ENCODE measurements at regions not wholly inside any gene's neighbourhood (a gene's known extent, or its start where the extent isn't known, plus 50 kb on each side); places are given as distances from the start of the nearest gene placed in this dataset.

DNA sequence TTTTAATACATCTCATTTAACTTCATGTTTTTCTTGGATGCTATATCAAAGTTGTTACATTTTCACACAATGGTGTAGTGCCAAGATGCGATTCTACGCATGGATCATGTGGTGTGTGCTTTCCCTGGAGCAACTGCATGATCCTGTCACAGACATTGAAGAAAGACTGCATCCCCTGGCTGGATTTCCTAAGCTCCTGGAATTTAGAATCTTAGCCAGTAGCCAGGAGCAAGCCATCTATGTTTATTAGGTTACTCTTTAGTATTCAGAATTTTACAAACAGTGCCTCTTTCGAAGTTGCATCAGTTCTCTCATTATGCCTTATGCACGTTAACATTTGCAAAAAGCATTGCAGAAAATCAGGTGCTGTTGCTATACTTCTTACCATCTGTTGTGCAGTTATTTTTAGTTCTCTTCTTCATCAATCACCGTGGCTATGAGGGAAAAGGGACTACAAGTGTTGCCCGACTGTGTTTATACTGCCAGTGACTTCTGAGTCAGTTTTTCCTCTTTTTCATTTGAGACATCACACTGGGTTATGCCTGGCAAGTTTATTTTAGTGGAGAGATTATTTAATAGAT lies 584.2 kb downstream of the BCKDHB start:
- intact Hi-C loops (cut with DNase I): no loop called here
- no peak for DNase-seq (ENCODE audit: low spot score in 2 of 2)
- Histone ChIP-seq H3K27me3 (no peaks in the 10 kb centered on the region), H3K4me3 (no peak overlapping the region), H3K36me3 (no peaks in the 10 kb centered on the region), H3K4me1 (peaks cover 0 to 2% of the 10 kb centered on the region in 2 donors), H3K27ac (no peak overlapping the region), H3K9me3 (no peaks in the 10 kb centered on the region)
- no peak for TF ChIP-seq CTCF (IDR thresholded peaks at IDR 0.05)

DNA sequence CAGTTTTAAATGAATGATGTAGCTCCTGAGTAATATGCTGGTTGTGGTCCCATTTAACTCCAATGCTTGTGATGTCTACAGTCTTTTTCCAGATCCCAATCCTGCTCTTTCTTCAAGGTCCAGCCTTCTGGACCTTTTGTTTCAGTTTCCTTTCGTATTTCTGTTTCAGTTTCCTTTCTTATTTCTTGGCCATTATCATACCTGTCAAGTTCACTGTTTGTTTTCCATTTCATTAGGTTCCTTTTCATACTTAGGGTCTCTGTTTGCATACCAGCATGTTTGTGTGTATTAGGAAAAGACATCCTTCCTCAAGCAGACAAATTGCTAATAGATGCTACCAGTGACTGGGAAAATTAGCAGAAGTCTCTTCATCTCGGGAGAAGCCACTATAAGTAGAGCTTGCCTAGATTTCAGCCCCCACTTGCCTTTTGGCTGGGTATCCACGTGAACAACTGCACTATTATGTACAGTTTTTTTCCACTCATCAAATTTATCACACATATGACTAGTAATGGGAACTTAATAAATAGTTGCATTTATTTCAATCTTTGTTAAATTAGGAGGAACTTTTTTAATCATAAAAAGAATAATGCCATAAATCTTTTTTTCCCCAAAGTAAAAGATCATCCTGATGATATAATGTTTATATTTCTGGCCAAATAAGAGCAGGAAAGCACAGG lies 583.4 kb downstream of the BCKDHB start:
- no peak for TF ChIP-seq CTCF (IDR thresholded peaks at IDR 0.05)
- Histone ChIP-seq H3K9me3 (no peaks in the 10 kb centered on the region), H3K4me3 (no peak overlapping the region), H3K27me3 (no peaks in the 10 kb centered on the region), H3K4me1 (peaks cover 0 to 2% of the 10 kb centered on the region in 2 donors), H3K36me3 (no peaks in the 10 kb centered on the region), H3K27ac (no peak overlapping the region)
- no peak for DNase-seq (ENCODE audit: low spot score in 2 of 2)
- intact Hi-C loops (cut with DNase I): no loop called here

- Histone ChIP-seq H3K9me3 (peaks cover 0 to 9% of the 10 kb centered on the region in 2 donors), H3K36me3 (no peaks in the 10 kb centered on the region), H3K4me1 (no peaks in the 10 kb centered on the region), H3K4me3 (no peak overlapping the region), H3K27ac (no peak overlapping the region), H3K27me3 (no peaks in the 10 kb centered on the region)
- intact Hi-C loops (cut with DNase I): no loop called here
- no peak for DNase-seq (ENCODE audit: low spot score in 2 of 2)
- TF ChIP-seq CTCF (IDR thresholded peaks at IDR 0.05): no peak
These were observed 573.5 kb downstream of the BCKDHB start for GRCh38 chr6:80679992-80680391.

- H3K4me1 ChIP-seq: no peaks in the 10 kb centered on the region
- TF ChIP-seq CTCF (IDR thresholded peaks at IDR 0.05): no peak
- intact Hi-C loops (cut with DNase I): no loop called here
- H3K4me3 ChIP-seq: no peak overlapping the region
- no peak for DNase-seq (ENCODE audit: low spot score in 2 of 2)
- H3K27me3 ChIP-seq: no peaks in the 10 kb centered on the region
- H3K36me3 ChIP-seq: no peaks in the 10 kb centered on the region
- H3K27ac ChIP-seq: no peak overlapping the region
- peaks cover 0 to 9% of the 10 kb centered on the region in 2 donors for H3K9me3 ChIP-seq
These were observed 569.9 kb downstream of the BCKDHB start for GRCh38 chr6:80676386-80676785.

DNA sequence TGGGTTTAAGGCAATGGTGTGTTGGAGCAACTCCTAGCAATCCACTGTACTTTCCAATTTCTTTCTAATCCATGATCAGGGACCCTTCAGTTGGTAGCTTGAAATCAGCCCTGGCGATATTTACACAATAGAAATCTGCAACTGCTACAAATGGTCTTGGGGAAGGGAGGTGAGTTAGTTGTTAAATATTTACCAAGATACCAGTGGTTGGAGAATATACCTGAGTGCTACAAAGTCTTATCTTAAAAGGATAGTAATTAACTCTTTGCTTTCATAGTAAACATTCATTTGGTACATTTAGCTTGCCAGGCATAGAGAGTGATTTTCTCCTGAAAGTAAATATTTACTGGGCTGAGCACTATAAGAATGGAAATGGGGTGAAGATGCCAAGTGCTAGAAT lies 568.2 kb downstream of the BCKDHB start:
- H3K27ac ChIP-seq: no peak overlapping the region
- intact Hi-C loops (cut with DNase I): no loop called here
- no peaks in the 10 kb centered on the region for H3K36me3 ChIP-seq
- no peak overlapping the region for H3K4me3 ChIP-seq
- no peak for TF ChIP-seq CTCF (IDR thresholded peaks at IDR 0.05)
- H3K27me3 ChIP-seq: no peaks in the 10 kb centered on the region
- DNase-seq (ENCODE audit: low spot score in 2 of 2): no peak
- no peaks in the 10 kb centered on the region for H3K4me1 ChIP-seq
- peaks cover 0 to 9% of the 10 kb centered on the region in 2 donors for H3K9me3 ChIP-seq
